Putamen (tissue), 1 donor: ENCODE measurements at regions not wholly inside any gene's neighbourhood (a gene's known extent, or its start where the extent isn't known, plus 50 kb on each side); places are given as distances from the start of the nearest gene placed in this dataset.

Source experiments
- DNase-seq: peaks from one replicate; pipeline ENCODE4 v3.0.0-alpha.2; 2016; ENCODE audit warnings: low spot score

GRCh38 chr6:81694855-81695254 lies 57.6 kb downstream of the TENT5A start:
- no peak for DNase-seq

DNA sequence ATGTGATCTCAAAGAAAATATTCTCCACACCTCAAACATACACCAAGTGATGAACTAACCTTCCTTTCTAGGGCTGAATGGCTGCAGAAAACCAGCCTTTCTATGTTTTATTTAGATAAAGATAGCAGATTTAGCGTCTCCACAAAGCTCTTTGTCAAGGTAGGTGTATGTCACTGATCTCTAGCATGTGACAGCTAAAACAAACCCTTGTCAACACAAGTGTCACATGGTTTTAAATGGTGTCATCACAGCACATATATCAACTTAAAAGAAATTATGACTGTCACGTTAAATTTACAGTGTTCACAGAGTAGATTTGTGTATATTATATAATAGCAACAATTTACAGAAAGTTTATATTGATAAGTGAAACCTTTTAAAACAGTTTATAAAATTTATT lies 58.3 kb downstream of the TENT5A start:
- DNase-seq: no peak

DNA sequence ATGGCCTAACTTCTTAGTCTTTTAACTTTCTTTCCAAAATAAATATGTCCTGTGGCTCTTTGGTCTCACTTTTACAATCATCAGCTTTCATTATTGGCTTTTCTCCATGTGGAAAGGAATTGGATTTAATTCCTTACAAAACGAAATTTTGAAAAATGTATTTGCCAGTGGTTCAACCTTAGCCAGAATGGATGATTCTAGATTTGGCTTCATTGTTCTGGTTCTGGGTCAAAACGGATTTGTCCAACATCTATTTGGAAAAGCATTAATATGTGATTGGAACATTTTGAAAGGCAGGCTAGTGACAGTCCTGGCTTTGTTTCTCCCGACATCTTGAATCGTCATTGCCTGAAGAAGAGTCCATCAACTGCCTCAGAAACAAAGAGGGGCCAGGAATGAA lies 59.2 kb downstream of the TENT5A start:
- no peak for DNase-seq

- no peak for DNase-seq
These were observed 62.4 kb downstream of the TENT5A start for GRCh38 chr6:81690073-81690472.

GRCh38 chr6:81689580-81689979 lies 62.9 kb downstream of the TENT5A start:
- DNase-seq: no peak

- DNase-seq: no peak
These were observed 68.6 kb downstream of the TENT5A start for GRCh38 chr6:81683912-81684311.

DNA sequence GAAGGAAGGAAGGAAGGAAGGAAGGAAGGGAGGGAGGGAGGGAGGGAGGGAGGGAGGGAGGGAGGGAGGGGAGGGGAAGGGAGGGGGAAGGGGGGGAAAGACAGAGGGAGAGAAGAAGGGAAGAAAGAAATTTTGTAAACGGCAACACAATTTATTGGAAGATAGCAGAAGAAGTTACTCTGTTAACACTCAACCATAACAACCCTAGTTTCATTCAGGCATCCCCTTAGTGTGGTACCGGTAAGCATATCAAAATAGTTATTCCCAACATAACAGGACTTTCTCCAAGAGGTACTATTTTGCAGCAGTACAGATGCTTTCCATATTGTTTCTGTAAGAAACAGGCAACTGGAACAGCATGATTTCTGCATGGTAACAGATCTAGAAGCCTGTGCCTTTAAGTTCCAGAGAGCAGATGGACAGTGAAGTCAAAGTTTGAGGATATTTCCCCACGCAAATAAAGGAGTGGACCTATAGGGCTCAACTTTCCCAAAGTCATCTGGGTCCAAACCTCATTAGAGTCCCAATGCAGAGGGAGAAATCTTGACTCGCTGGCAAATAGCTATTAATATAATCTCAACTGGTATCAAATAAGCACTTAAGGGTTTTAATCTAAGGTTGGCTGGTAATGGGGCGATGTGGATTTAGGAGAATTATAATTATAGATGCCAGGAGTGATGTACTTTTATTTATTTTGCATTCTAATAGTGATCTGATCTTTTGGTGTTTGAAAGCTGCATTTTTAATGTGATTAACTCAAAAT lies 69.4 kb downstream of the TENT5A start:
- DNase-seq: no peak

DNA sequence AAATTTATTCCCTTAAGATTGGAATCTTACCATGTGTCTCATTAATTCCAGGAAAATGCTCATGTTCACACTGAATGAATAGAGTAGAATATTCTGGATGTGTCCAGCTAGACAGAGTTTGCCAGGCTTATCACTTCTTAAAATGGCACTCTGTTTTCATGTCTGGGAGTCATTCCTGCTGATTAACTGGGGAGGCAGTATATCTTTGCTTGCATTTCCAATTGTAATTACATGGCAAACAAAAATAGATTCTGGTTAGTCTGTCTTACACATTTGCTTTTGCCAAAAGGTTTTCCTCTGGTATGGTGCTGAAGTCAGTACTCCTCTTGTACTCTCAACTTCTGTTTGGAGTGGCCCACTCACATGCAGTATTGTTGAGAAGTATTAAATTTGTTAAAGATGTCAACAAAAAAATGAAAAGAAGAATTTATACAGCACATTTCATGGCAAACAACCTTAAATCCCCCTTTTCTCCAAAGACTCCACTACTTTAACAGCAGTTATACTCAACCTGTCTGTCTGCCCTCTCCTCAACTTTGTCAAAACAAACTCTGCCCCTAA lies 70.2 kb downstream of the TENT5A start:
- DNase-seq: no peak

DNA sequence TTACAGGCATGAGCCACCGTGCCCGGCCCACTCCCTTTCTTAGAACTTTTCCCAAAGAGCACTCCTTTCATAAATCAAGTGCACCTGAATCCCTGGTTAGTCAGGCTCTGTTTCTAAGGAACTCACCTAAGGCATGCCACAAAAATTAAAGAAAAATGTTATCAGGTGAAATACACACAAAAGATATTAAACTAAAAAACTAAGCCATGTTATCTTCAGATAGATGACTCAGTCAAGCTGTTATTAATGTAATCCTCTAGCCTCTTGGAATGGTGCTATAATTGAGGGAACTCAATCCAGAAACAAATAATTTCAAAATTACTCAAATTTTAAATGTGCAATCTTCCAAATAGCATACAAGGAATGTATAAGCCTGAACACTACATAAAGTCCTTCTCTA lies 83.0 kb downstream of the TENT5A start:
- no peak for DNase-seq

DNA sequence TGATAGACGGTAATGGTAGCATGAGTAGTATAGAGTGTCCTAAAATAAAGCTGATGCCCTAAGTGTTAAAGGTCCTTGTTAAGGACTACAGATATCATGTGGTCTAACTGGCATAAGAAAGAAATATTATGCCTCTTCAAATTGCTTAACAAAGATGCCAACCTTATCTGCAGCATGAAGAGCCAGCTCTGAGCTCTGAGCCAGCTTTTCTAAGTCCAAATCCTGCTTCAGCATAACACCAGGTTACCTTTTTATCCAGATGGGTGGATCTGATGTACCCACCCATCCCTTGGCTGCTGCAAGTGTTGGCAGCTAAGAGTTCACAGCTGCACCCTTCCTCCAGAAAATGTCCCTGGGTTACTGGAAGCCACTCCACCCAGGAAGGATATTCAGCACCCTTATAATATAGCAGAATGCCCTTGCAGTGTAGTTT lies 83.8 kb downstream of the TENT5A start:
- no peak for DNase-seq

DNA sequence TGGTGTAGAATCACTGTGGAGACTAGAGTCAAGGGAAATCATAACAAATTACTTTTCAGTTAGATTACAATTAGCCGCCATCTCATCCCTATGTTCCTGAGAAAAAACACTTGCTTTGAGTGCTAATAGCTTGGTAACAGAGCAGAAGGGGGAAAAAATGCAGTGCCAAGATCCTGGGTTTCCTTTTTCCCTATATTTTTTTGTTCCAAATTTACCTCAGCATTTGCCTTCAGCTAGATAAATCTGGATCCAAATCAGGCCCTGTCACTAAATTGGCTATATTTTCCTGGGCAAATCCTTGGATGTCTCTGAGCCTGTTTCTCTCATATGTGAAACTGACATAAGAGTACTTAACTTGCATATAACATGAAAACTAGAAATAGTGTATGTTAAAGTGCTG lies 86.0 kb downstream of the TENT5A start:
- DNase-seq: no peak

DNA sequence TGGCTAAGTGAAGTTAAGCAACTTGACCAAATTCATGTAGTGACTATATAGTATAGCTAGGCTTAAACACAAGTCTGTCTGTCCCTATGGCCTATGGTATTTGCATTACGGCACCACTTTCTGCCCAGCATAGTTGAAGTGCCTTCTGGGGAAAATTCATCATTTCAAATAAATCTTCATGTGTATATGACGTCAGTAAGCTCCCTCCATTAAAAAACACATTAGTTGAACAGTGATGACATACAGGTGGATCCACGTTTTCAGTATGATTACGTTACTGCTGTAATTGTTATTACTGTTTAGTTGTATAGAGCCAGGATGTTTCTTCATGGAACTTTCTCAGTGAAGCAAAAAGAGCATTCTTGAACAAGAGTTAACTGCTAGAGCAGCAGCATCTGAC lies 96.2 kb downstream of the TENT5A start:
- DNase-seq: no peak

DNA sequence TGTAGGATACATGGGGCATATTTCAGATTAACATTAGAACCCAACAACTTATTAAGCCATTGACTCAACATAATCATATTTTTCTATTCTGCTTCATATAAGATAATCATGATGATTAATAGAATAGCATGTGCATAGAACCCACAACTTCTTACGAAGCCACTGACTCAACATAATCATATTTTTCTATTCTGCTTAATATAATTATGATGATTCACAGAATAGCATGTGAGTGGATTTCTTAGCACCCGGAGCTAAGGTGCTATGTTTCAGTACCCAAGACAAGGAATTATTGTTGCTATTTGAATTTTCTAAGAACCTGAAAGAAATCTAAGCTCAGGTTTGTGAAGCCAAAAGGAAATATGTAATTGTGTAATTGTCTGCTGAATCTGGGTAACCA lies 96.8 kb downstream of the TENT5A start:
- no peak for DNase-seq

DNA sequence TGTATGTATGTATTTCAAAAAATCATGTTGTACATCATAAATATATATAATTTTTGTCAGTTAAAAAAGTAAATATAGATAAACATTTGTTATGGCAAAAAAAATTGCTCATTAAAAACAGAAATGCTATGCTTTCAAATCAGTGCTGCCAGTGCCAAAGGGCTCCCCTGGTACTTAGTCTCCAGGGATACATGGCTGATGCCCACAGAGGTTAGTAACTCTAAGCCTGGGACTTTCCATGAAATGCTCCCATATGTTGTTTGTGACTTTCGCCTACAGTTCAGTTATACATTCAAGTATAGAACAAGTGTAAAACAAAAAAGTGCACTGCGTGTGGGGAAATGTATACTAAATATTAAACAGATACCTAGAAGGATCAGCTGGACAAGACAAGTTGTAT lies 104.0 kb downstream of the TENT5A start:
- DNase-seq: no peak

GRCh38 chr6:81643156-81643555 lies 109.3 kb downstream of the TENT5A start:
- no peak for DNase-seq

- DNase-seq: no peak
These were observed 111.6 kb downstream of the TENT5A start for GRCh38 chr6:81640891-81641290.

- no peak for DNase-seq
These were observed 112.4 kb downstream of the TENT5A start for GRCh38 chr6:81640126-81640525.

- no peak for DNase-seq
These were observed 114.1 kb downstream of the TENT5A start for GRCh38 chr6:81638366-81638765.

- no peak for DNase-seq
These were observed 115.4 kb downstream of the TENT5A start for GRCh38 chr6:81636930-81637568.

DNA sequence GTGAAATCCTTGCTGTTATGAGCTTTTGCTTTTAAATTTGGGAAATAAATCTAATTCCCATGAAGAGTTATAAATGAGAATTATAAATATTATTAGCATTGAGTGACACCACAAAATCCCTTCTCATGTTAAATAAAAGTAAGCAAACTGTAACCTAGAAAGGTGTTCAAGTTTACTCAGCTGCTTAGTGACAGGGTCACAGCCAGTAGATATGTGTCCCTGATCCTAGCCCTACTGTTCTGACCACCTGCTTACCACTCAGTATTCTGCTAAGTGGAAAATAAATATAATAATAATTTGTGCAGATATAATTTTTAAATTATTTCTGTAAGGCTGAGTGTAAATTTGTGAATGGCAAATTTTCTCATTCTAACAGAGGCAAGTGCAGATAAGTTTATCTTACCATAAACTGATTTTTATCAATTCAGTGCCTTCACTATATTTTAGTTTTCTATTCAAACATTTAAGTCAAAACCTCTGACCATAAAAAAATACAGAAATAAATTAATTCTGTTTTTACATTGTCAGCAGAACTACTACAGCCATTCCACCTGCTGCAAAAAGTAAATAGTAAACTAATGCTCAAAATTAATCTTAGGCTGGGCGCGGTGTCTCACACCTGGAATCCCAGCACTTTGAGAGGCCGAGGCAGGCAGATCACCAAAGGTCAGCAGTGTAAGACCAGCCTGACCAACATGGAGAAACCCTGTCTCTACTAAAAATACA lies 118.2 kb downstream of the TENT5A start:
- no peak for DNase-seq

- no peak for DNase-seq
These were observed 119.1 kb downstream of the TENT5A start for GRCh38 chr6:81633391-81633790.

- no peak for DNase-seq
These were observed 121.8 kb downstream of the TENT5A start for GRCh38 chr6:81630719-81631118.

- DNase-seq: no peak
These were observed 127.3 kb downstream of the TENT5A start for GRCh38 chr6:81625216-81625615.
